Neutrophil (primary cell): ENCODE measurements at regions not wholly inside any gene's neighbourhood (a gene's known extent, or its start where the extent isn't known, plus 50 kb on each side); places are given as distances from the start of the nearest gene placed in this dataset.

ENCODE experiments used
- H3K27ac ChIP-seq: fragments of 200-600 bp; sonication (generic); 2 replicates; pipeline ENCODE4 v1.5.1; 2016; ENCODE audit warnings: mild to moderate bottlenecking, moderate library complexity
- H3K27me3 ChIP-seq: fragments of 200-600 bp; sonication (generic); 2 replicates; pipeline ENCODE4 v1.6.0; 2016; ENCODE audit warnings: mild to moderate bottlenecking
- H3K36me3 ChIP-seq: fragments of 200-600 bp; sonication (generic); 2 replicates; pipeline ENCODE4 v1.5.1; 2017
- H3K4me1 ChIP-seq, 2 experiments: fragments of 200-600 bp in 1 of 2; sonication (generic) in 1 of 2; 1 replicate in 1 of 2; 2 replicates in 1 of 2; pipeline versions ENCODE4 v1.5.1 to v1.6.1; 2013 to 2016; ENCODE audit warnings: low read depth in 1 of 2, low read length in 1 of 2, mild to moderate bottlenecking in 1 of 2, moderate library complexity in 1 of 2; ENCODE audit not compliant: control insufficient read depth in 1 of 2, insufficient read depth in 1 of 2
- H3K4me3 ChIP-seq, 2 experiments: fragments of 200-600 bp in 1 of 2; sonication (generic) in 1 of 2; 1 replicate in 1 of 2; 2 replicates in 1 of 2; pipeline ENCODE4 v1.5.1; 2013 to 2016; ENCODE audit warnings: low read depth in 1 of 2, low read length in 1 of 2, mild to moderate bottlenecking in 1 of 2, moderate library complexity in 1 of 2
- H3K9me3 ChIP-seq: fragments of 200-600 bp; sonication (generic); 2 replicates; pipeline ENCODE4 v1.5.1; 2016
- CTCF ChIP-seq: fragments of 200-600 bp; sonication (generic); IDR thresholded peaks from 2 replicates; pipeline ENCODE4 v1.5.1; 2016; ENCODE audit warnings: antibody characterized with exemption

GRCh38 chr1:193654951-193655735, 468.7 kb upstream of the B3GALT2 start:
- Histone ChIP-seq H3K4me3 (no peak overlapping the region), H3K27me3 (no peaks in the 10 kb centered on the region), H3K9me3 (no peaks in the 10 kb centered on the region), H3K36me3 (no peaks in the 10 kb centered on the region), H3K27ac (no peak overlapping the region), H3K4me1 (no peaks in the 10 kb centered on the region)
- no peak for TF ChIP-seq CTCF

- Histone ChIP-seq H3K4me3 (no peak overlapping the region), H3K9me3 (no peaks in the 10 kb centered on the region), H3K4me1 (no peaks in the 10 kb centered on the region)
Measured at GRCh38 chr1:193649587-193649986, 463.2 kb upstream of the B3GALT2 start.

GRCh38 chr1:193634876-193635275, 448.5 kb upstream of the B3GALT2 start:
- Histone ChIP-seq H3K9me3 (no peaks in the 10 kb centered on the region), H3K27me3 (no peaks in the 10 kb centered on the region), H3K36me3 (no peaks in the 10 kb centered on the region), H3K4me1 (no peaks in the 10 kb centered on the region), H3K27ac (no peak overlapping the region), H3K4me3 (no peak overlapping the region)
- TF ChIP-seq CTCF = no peak

More at GRCh38 chr1:193649587-193649986, 463.2 kb upstream of the B3GALT2 start:
- Histone ChIP-seq H3K27me3 (no peaks in the 10 kb centered on the region), H3K36me3 (no peaks in the 10 kb centered on the region), H3K27ac (no peak overlapping the region)
- no peak for TF ChIP-seq CTCF

GRCh38 chr1:193634470-193634869, 448.1 kb upstream of the B3GALT2 start:
- H3K4me3 ChIP-seq = no peak overlapping the region
- no peak for TF ChIP-seq CTCF
- H3K27me3 ChIP-seq = no peaks in the 10 kb centered on the region
- no peaks in the 10 kb centered on the region for H3K4me1 ChIP-seq
- H3K27ac ChIP-seq = no peak overlapping the region
- no peaks in the 10 kb centered on the region for H3K36me3 ChIP-seq
- H3K9me3 ChIP-seq = no peaks in the 10 kb centered on the region

- no peak for TF ChIP-seq CTCF
- no peak overlapping the region for H3K4me3 ChIP-seq
- H3K36me3 ChIP-seq = no peaks in the 10 kb centered on the region
- H3K27me3 ChIP-seq = no peaks in the 10 kb centered on the region
- H3K9me3 ChIP-seq = no peaks in the 10 kb centered on the region
- H3K27ac ChIP-seq = no peak overlapping the region
- H3K4me1 ChIP-seq = no peaks in the 10 kb centered on the region
Measured at GRCh38 chr1:193633991-193634390, 447.6 kb upstream of the B3GALT2 start.
